ENCODE measurements at regions not wholly inside any gene's neighbourhood (a gene's known extent, or its start where the extent isn't known, plus 50 kb on each side); places are given as distances from the start of the nearest gene placed in this dataset.
"Not testable (repeated sequence)": the region's sequence is repeated elsewhere in the genome, so short reads cannot be mapped to it uniquely, and the experiment has no call there.

DNA sequence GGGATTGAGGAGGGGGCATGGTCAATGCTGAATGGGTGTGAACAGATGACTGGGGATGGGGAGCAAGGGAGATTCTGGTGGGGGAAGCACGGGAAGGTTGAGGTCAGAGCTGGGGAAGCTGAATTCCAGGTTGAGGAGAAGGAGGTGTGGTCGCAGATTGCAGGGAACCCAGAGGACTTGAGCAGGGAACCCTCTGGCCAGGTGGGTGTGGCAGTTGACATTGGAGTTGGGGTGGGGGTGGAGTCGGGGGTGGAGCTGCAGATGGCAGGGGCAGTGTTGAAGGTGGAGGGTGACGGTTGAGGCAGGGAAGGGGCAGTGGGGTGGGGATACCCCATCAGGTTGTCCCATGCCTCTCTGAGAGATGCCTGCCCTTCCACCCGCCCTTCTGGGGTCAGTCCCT is 94.7 kb downstream of the WTIP start:
- ATAC-seq (no peak), DNase-seq (ENCODE audit: low spot score) (no peak)

GRCh38 chr19:34575206-34575605 is 93.6 kb downstream of the WTIP start:
- ATAC-seq (no peak), DNase-seq (ENCODE audit: low spot score) (no peak)

GRCh38 chr19:34574704-34575103 is 93.1 kb downstream of the WTIP start:
- no peak for ATAC-seq
- no peak for DNase-seq (ENCODE audit: low spot score)

GRCh38 chr19:34573226-34573864 is 91.8 kb downstream of the WTIP start:
- peak; percentile 67 for DNase-seq (ENCODE audit: low spot score)
- ATAC-seq: peak; percentile 90

- not testable (repeated sequence) for DNase-seq (ENCODE audit: low spot score); ATAC-seq
These were observed 88.6 kb downstream of the WTIP start for GRCh38 chr19:34570140-34570539.

DNA sequence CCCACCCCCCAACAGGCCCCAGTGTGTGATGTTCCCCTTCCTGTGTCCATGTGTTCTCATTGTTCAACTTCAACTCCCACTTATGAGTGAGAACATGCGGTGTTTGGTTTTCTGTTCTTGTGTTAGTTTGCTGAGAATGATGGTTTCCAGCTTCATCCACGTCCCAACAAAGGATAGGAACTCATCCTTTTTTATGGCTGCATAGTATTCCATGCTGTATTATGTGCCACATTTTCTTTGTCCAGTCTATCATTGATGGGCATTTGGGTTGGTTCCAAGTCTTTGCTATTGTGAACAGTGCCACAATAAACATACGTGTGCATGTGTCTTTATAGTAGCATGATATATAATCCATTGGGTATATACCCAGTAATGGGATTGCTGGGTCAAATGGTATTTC is 80.8 kb downstream of the WTIP start:
- not testable (repeated sequence) for DNase-seq (ENCODE audit: low spot score); ATAC-seq
